Left renal pelvis (tissue), 4 donors: ENCODE measurements at regions not wholly inside any gene's neighbourhood (a gene's known extent, or its start where the extent isn't known, plus 50 kb on each side); places are given as distances from the start of the nearest gene placed in this dataset.
"Not testable (repeated sequence)": the region's sequence is repeated elsewhere in the genome, so short reads cannot be mapped to it uniquely, and the experiment has no call there.

Experiments
- DNase-seq, 4 donors: peaks; one replicate each; pipeline ENCODE4 v3.0.0-alpha.2; 2013; ENCODE audit warnings: low read depth in 4 of 4, low spot score in 3 of 4

- DNase-seq: no peak
Observed at GRCh38 chr4:127419431-127419830, 213.3 kb upstream of the INTU start.

DNA sequence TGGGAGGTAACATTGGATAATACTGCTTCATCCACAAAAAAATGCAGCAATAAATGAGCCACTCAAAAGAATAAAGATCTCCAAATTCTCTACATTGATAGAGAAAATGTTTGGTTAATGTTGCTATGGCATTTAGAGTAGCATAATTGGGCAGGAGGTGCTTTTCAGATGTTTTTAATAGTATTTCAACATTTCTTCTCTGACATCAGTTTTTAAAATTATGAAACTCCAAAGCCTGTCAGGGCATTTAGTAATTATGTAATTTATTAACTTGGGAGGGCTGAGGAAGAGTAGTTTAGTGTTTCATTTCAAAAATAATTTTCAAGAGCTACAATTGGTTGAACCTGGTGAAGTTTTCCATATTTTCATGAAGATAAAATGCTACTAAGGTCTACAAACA, 211.3 kb upstream of the INTU start:
- no peak for DNase-seq

DNA sequence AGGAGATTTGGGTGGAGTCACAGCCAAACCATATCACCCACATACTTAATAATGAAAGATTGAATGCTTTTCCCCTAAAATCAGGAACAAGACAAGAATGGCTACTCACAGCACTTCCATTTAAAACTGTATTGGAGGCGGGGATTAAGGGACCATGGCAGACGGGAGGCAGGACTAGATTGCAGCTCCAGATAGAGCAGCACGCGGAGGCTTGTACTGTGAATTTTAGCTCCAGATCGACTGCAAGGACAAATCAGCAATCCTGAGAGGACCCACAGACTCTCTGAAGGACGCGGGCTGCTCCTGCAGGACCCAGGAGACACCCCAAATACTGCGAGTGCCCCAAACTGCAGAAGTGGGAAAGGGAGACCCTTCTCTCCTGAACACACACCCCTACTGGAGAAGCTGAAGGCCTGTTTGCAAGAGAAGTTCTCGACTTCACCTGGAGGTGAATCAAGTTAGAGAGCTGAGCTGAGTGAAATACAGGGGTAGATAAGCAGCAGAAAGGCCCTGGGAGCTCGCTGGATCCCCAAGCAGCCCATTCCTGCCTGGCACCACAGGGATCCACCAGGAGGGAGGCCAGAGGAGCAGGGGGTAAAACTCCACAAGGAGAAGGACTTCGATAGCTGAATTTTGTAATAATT, 207.4 kb upstream of the INTU start:
- no peak for DNase-seq

DNA sequence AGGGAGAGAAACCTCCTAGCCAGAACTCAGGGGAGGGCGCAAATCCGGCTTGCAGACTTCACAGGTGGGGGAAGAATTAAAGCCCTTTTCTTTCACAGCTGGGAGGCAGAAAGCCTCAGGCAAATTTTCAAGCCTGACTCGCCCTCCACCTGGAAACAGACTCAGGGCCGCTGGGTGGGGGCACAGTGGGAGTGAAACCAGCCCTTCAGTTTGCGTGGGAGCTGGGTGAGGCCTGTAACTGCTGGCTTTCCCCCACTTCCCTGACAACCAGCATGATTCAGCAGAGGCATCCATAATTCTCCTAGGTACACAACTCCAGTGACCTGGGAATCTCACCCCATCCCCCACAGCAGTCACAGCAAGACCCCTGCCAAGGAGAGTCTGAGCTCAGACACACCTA, 206.9 kb upstream of the INTU start:
- DNase-seq: no peak

- no peak for DNase-seq
Observed at GRCh38 chr4:127441571-127441970, 191.2 kb upstream of the INTU start.

GRCh38 chr4:127445471-127445870, 187.3 kb upstream of the INTU start:
- no peak for DNase-seq

GRCh38 chr4:127446427-127446885, 186.3 kb upstream of the INTU start:
- DNase-seq: peak in 1 of 4 donors; percentile 14

GRCh38 chr4:127448986-127449385, 183.8 kb upstream of the INTU start:
- no peak for DNase-seq

GRCh38 chr4:127449449-127449848, 183.3 kb upstream of the INTU start:
- no peak for DNase-seq

DNA sequence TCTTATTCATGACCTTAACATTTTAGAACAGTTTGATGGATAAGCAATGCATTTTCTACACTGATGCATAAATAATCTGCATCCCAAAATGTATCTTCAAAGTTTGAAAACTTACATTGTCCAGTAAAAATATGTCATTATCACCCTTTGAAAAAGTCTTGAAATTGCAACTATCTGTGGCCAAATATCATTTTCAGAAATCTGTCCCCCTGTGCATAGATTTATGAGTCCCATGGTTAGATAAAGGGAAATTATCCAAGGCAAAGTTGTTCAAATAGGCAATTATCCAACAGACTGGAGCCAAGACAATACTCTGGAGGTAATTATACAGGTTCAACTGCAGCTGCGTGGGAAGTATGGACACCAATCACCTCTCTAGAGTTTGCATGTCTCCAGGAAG, 182.5 kb upstream of the INTU start:
- DNase-seq: no peak

- DNase-seq: no peak
Observed at GRCh38 chr4:127463883-127464282, 168.9 kb upstream of the INTU start.

DNA sequence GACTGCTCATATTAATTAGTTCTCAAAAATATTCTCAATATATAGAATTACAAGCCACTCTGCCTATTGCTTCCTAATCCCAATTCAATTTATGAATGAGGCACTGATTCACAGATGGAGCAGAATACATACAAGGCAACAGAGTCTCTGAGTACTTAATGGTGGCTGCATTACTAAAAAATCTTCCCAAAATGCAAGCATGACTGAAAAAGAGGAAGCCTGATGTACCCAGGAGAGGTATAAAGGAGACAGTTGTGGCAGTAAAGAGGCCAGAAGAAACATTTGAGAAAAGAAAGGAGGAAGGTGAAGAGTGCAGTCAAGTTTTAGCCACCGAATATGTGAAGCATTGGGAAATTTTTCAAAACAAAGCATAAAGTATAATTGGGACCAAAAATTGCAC, 163.2 kb upstream of the INTU start:
- DNase-seq: no peak

GRCh38 chr4:127469959-127470809, 162.6 kb upstream of the INTU start:
- no peak for DNase-seq

DNA sequence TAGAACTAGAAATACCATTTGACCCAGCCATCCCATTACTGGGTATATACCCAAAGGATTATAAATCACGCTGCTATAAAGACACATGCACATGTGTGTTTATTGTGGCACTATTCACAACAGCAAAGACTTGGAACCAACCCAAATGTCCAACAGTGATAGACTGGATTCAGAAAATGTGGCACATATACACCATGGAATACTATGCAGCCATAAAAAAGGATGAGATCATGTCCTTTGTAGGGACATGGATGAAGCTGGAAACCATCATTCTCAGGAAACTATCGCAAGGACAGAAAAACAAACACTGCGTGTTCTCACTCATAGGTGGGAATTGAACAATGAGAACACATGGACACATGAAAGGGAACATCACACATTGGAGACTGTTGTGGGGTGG, 154.5 kb upstream of the INTU start:
- DNase-seq: not testable (repeated sequence)

DNA sequence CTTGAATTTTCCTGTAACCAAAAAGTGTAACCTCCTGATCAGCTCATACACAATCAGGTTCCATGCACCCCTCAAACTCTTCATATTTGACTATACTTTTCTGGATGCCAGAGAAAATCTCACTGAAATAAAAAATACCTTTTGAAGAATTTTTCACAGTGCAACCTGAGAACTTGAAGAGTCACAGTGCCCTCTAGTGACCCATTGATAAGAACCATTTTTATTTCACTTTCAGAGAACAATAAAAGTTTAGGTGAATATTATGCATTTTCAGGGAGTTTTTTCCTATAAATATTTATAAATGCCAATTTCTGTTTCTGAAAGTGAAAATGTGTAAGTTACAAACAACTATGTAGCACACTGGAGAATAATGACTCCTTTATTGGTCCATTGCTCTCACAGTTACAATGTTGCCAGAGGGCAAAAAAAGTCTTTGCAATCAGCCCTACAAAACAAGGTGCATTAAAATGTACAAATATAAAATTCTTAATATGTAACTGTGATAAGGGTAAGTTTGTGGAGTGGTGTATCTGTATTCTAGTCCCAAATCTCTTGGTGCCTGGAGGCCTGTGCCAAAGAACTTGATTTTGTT, 153.6 kb upstream of the INTU start:
- peak; percentile 18 to 30 (median 22) for DNase-seq

GRCh38 chr4:127482049-127482448, 150.7 kb upstream of the INTU start:
- DNase-seq: no peak

GRCh38 chr4:127484117-127484516, 148.6 kb upstream of the INTU start:
- DNase-seq: no peak

DNA sequence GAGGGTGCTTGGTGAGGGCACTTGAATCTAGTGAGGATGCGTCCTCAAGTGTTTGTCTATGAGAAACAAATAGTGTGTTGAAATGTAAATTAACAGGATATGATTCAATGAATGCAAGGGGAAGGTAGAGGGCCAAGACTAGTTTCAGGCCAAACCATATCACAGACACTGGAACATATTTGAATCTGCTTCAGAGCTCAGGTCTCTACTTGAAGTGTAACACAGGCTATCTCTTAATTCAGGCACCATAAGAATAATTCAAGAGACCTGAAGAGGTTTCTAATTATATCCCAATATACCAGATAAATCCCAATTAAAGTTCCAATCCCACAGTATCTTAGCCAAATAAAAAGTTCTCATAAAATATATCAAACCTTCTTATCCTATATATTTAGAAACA, 146.5 kb upstream of the INTU start:
- no peak for DNase-seq

DNA sequence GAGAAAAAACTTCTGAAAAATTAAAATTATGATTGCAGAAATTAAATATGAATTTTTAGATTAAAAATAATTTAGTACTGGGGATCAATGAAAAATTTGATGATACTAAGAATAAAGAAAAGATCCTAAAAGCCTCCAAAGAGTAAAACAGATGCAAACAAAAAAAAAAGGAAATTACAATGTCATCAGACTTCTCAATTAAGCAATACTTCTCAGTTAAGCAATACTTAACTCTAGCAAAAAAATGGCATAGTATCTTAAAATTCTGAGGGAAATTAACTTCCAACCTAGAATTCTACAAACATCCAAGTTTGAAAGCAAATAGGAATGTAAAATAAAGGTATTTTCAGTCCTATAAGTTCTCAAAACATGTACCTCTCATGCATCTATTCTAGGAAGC, 141.2 kb upstream of the INTU start:
- no peak for DNase-seq

DNA sequence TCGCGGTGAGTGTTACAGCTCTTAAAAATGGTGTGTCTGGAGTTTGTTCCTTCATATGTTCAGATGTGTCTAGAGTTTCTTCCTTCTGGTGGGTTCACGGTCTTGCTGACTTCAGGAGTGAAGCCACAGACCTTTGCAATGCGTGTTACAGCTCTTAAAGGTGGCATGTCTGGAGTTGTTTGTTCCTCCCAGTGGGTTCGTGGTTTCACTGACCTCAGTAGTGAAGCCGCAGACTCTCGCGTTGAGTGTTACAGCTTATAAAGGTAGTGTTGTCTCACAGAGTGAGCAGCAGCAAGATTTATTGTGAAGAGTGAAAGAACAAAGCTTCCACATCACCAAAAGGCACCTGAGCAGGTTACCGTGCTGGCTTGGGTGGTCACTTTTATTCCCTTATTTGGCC, 135.9 kb upstream of the INTU start:
- not testable (repeated sequence) for DNase-seq

- DNase-seq: no peak
Observed at GRCh38 chr4:127498366-127498765, 134.4 kb upstream of the INTU start.

DNA sequence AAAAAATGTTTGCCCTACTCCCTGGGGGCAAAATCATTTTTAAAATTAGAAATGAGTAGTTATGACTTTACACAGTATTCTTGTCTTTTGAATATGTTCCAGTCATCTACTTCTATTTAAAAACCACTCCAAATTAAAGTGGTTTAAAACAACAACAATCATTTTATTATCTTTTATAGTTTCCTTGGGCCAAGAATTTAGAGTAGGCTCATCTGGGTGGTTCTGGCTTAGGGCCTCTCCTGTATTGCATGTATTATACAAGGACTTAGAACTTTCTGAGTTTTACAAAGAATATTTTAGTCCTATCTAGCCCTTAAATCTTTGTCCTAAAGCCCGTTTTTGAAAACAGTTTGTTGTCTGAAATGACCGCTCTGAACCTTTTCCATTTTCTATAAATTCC, 132.5 kb upstream of the INTU start:
- no peak for DNase-seq
